T-helper 2 cell treated with Interferon-gamma antibody and Interleukin-4, amounts not matched to agents 5 μg/mL and 100 μg/mL, for 36 hours (primary cell): ENCODE measurements at regions not wholly inside any gene's neighbourhood (a gene's known extent, or its start where the extent isn't known, plus 50 kb on each side); places are given as distances from the start of the nearest gene placed in this dataset.

Experiments
- DNase-seq: peaks from one replicate; pipeline ENCODE4 v3.0.0; 2021; ENCODE audit warnings: low spot score
- H3K27ac Mint-ChIP-seq: one replicate; pipeline ENCODE4 v1.8.0; 2021; ENCODE audit warnings: mild to moderate bottlenecking, mixed read lengths
- H3K27me3 Mint-ChIP-seq: one replicate; pipeline ENCODE4 v1.8.0; 2021; ENCODE audit warnings: low read depth, mixed read lengths
- H3K36me3 Mint-ChIP-seq: one replicate; pipeline ENCODE4 v1.8.0; 2021; ENCODE audit warnings: low read depth, mixed read lengths
- H3K4me1 Mint-ChIP-seq: one replicate; pipeline ENCODE4 v1.8.0; 2021; ENCODE audit warnings: low read depth, mixed read lengths
- H3K4me3 Mint-ChIP-seq: one replicate; pipeline ENCODE4 v1.8.0; 2022; ENCODE audit warnings: mild to moderate bottlenecking, moderate library complexity, mixed read lengths
- H3K9me3 Mint-ChIP-seq: one replicate; pipeline ENCODE4 v1.8.0; 2021; ENCODE audit warnings: mixed read lengths

DNA sequence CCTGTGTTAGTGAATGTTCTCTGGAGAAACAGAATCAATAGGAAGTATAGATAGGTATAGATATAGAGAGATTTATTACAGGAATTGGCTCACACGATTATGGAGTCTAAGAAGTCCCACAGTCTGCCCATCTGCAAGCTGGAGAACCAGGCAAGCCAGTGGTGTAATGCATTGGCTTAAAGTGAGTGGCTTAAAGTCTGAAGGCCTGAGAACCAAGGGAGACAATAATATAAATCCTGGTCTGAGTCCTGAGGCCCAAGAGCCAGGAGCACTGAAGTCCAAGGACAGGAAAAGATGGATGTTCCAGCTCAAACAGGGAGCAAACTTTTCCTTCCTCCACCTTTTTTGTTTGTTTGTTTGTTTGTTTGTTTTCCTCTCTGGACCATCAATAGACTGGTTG lies 131.2 kb upstream of the LRFN2 start:
- no peak for DNase-seq
- Mint-ChIP-seq H3K9me3 (no peaks in the 10 kb centered on the region), H3K27ac (no peak overlapping the region), H3K4me3 (no peak overlapping the region), H3K4me1 (peaks cover 5% of the 10 kb centered on the region), H3K27me3 (peaks cover 8% of the 10 kb centered on the region), H3K36me3 (no peaks in the 10 kb centered on the region)

DNA sequence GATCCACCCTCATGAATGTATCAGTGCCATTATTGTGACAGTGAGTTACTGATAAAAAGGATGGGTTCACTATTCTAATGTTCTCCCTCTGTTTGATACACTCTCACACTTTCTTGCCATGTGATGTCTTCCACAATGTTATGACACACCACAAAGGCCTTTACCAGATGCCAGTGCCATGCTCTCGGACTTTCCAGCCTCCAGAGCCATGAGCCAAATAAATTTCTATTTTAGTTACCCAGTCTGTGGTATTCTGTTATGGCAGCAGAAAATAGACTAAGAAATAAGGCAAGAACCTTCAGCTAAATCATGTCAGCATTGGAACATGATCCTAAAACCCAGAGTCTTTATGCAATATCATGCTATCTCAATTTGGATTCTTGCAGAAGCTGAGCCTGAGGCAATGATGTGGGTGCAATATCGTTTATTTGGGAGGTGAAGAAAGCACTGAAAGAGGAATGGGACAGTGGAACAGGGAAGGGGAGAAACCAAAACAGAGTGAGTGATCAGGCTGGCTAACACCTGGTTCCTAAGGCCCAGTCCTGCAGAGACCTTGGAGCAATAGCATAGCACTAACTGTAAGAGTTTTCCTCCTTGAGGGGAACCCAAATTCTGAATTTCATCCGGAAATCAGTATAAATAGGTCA lies 130.4 kb upstream of the LRFN2 start:
- DNase-seq = no peak
- H3K36me3 Mint-ChIP-seq = no peaks in the 10 kb centered on the region

GRCh38 chr6:40715570-40716403 lies 128.6 kb upstream of the LRFN2 start:
- Mint-ChIP-seq H3K27ac (no peak overlapping the region), H3K27me3 (peaks cover 8% of the 10 kb centered on the region), H3K9me3 (no peaks in the 10 kb centered on the region), H3K4me3 (no peak overlapping the region), H3K4me1 (peaks cover 5% of the 10 kb centered on the region), H3K36me3 (no peaks in the 10 kb centered on the region)
- DNase-seq = no peak

More for the DNA sequence above, 130.4 kb upstream of the LRFN2 start:
- Mint-ChIP-seq H3K4me1 (peaks cover 5% of the 10 kb centered on the region), H3K4me3 (no peak overlapping the region), H3K27me3 (peaks cover 8% of the 10 kb centered on the region), H3K27ac (no peak overlapping the region), H3K9me3 (no peaks in the 10 kb centered on the region)

GRCh38 chr6:40714576-40715564 lies 127.7 kb upstream of the LRFN2 start:
- Mint-ChIP-seq H3K27me3 (peaks cover 8% of the 10 kb centered on the region), H3K27ac (no peak overlapping the region), H3K4me3 (no peak overlapping the region), H3K4me1 (peaks cover 5% of the 10 kb centered on the region), H3K36me3 (no peaks in the 10 kb centered on the region), H3K9me3 (no peaks in the 10 kb centered on the region)
- no peak for DNase-seq

DNA sequence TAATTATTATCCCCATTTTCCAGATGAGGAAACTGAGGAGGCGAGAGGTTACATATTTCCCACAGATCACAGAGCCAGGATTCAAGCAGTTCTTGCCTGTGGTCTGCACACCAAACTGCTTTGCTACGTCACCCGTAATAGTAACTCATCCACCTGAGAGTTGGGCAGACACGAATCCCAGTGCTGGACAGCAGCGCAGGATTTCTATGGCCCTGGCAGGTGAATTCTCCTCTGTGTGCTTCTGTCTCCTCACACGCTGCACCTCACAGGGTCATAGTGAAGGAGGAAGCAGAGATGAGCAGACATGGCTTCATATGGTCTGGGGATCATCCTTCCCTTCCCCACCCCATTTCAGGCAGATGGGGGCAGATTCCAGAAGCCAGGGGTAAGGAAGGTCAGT lies 127.0 kb upstream of the LRFN2 start:
- no peaks in the 10 kb centered on the region for H3K9me3 Mint-ChIP-seq
- no peak overlapping the region for H3K4me3 Mint-ChIP-seq
- H3K36me3 Mint-ChIP-seq = no peaks in the 10 kb centered on the region
- DNase-seq = no peak
- no peak overlapping the region for H3K27ac Mint-ChIP-seq
- H3K4me1 Mint-ChIP-seq = no peaks in the 10 kb centered on the region
- H3K27me3 Mint-ChIP-seq = peaks cover 8% of the 10 kb centered on the region

DNA sequence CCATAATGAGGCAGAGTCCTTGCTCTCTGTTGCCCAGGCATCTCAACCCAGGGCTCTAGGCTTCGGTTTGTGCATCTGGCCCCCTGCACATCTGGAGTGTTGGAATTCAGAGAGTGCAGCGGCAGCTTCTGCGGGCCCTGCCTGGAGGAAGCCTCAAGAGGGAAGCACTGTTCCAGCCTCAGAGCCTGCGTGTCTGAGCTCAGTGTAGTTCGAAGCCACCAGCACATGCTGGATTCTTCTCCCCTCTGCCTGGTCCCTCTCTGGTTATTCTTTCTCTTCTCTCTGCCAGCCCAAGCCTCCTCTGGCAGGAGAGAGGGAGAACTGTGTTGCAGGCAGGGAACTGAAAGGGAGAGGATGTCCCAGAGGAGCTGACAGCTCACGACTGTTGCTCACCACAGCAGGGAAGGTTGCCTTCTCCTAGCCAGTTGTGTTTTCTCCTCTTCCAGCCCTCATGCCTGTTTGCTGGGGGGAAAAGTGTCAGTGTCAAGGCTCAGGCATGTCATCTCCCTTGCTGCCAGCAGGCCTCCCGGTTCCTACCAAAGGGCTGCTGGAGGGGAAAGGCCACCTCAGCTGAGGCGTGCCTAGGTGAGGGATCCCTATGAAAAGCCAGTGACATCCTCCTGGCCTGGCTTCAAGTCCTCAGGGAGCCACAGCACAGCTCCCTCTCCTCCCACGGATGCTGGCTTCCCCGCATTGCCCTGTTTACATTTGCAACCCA lies 126.0 kb upstream of the LRFN2 start:
- DNase-seq = no peak
- Mint-ChIP-seq H3K27me3 (peaks cover 8% of the 10 kb centered on the region), H3K27ac (no peak overlapping the region), H3K4me1 (no peaks in the 10 kb centered on the region), H3K4me3 (no peak overlapping the region), H3K36me3 (no peaks in the 10 kb centered on the region), H3K9me3 (no peaks in the 10 kb centered on the region)

GRCh38 chr6:40710626-40711330 lies 123.6 kb upstream of the LRFN2 start:
- peaks cover 3% of the 10 kb centered on the region for H3K27me3 Mint-ChIP-seq
- H3K36me3 Mint-ChIP-seq = no peaks in the 10 kb centered on the region
- H3K4me3 Mint-ChIP-seq = no peak overlapping the region
- H3K4me1 Mint-ChIP-seq = no peaks in the 10 kb centered on the region
- no peak overlapping the region for H3K27ac Mint-ChIP-seq
- no peaks in the 10 kb centered on the region for H3K9me3 Mint-ChIP-seq
- DNase-seq = no peak

- Mint-ChIP-seq H3K27me3 (no peaks in the 10 kb centered on the region), H3K4me3 (no peak overlapping the region), H3K36me3 (no peaks in the 10 kb centered on the region), H3K9me3 (no peaks in the 10 kb centered on the region), H3K4me1 (no peaks in the 10 kb centered on the region), H3K27ac (no peak overlapping the region)
- DNase-seq = no peak
Measured at GRCh38 chr6:40708049-40708448, 120.9 kb upstream of the LRFN2 start.

DNA sequence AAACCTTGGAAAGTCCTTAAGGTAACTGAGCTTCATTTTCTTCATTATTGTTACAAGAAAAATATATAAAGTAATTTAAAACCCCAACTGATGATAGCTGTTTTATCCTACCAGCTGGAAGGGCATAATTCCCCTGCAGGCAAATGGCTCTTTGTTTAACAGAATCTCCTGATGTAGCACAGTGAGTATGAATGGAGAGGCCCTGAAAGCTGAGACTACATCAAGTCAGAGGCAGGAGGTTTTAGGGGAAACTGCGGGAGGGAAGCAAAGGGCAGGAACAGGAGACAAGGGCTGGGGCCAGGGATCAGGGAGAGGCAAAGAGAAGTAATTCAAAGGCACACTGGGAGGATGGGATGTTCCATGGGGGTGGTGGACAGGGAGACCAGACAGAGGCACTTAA lies 119.0 kb upstream of the LRFN2 start:
- no peak for DNase-seq
- Mint-ChIP-seq H3K27ac (no peak overlapping the region), H3K36me3 (no peaks in the 10 kb centered on the region), H3K27me3 (peaks cover 6% of the 10 kb centered on the region), H3K4me1 (no peaks in the 10 kb centered on the region), H3K4me3 (no peak overlapping the region), H3K9me3 (no peaks in the 10 kb centered on the region)

- Mint-ChIP-seq H3K36me3 (no peaks in the 10 kb centered on the region), H3K4me1 (no peaks in the 10 kb centered on the region), H3K27me3 (peaks cover 6% of the 10 kb centered on the region), H3K27ac (no peak overlapping the region), H3K4me3 (no peak overlapping the region), H3K9me3 (no peaks in the 10 kb centered on the region)
- no peak for DNase-seq
Measured at GRCh38 chr6:40705354-40705753, 118.2 kb upstream of the LRFN2 start.

DNA sequence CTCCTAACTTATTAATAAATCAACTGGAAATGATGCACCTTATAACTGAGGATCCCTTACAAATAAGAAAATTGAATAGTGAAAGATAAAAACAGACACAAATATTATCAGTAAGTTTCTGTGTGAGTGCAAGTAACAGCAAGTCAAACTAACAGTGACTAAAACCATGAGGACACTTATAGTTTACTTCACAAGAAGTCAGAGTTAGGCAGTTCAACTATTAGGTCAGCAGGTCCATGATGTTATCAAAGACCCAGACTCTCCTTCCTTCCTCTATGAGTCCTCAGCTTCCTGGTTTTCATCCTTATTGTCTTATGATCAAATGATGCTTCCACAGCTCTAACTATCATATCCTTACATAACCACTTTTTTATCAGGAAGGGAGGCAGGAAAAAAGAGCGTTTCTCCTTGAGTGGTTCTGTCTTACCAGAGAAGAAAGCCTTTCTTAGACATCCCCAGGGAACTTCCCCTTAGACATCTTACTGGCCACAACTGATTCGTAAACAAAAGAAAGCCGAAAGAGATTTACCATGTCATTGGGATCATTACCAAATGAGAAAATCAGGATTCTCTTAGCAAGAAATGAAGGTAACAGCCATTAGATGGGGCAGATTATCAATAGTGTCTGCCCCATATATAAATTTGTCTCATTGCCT lies 114.3 kb upstream of the LRFN2 start:
- Mint-ChIP-seq H3K36me3 (no peaks in the 10 kb centered on the region), H3K4me1 (no peaks in the 10 kb centered on the region), H3K9me3 (no peaks in the 10 kb centered on the region), H3K27me3 (peaks cover 10% of the 10 kb centered on the region), H3K27ac (no peak overlapping the region), H3K4me3 (no peak overlapping the region)
- DNase-seq = no peak

- Mint-ChIP-seq H3K4me3 (no peak overlapping the region), H3K36me3 (no peaks in the 10 kb centered on the region), H3K27me3 (peaks cover 10% of the 10 kb centered on the region), H3K9me3 (no peaks in the 10 kb centered on the region), H3K4me1 (no peaks in the 10 kb centered on the region), H3K27ac (no peak overlapping the region)
- DNase-seq = no peak
Measured at GRCh38 chr6:40700006-40700580, 112.9 kb upstream of the LRFN2 start.
